Naive thymus-derived CD4-positive, alpha-beta T cell (primary cell): ENCODE measurements at regions not wholly inside any gene's neighbourhood (a gene's known extent, or its start where the extent isn't known, plus 50 kb on each side); places are given as distances from the start of the nearest gene placed in this dataset.
A peak's percentile ranks its signal among the peaks of the same experiment; 100 is the strongest.
"Not testable (repeated sequence)": the region's sequence is repeated elsewhere in the genome, so short reads cannot be mapped to it uniquely, and the experiment has no call there.

ENCODE experiments used
- ATAC-seq: fragments of 150-1000 bp; cut with Tn5 transposase; 2 replicates; pipeline ENCODE4 v1.10.0; 2021; ENCODE audit warnings: mild to moderate bottlenecking, moderate library complexity
- CTCF ChIA-PET: fragments of 350-600 bp; sonication (Branson Sonifier 250); formaldehyde crosslinking; loops from one replicate; lab custom pipeline; 2021; ENCODE audit warnings: antibody characterized with exemption; lab: Charles Lee
- POLR2A ChIA-PET: fragments of 350-600 bp; sonication (Branson Sonifier 250); formaldehyde crosslinking; loops from one replicate; lab custom pipeline; 2021; ENCODE audit warnings: antibody characterized with exemption, inconsistent platforms; lab: Charles Lee
- DNase-seq, 9 donors: peaks; one replicate each; pipeline versions ENCODE4 v3.0.0 to v3.0.0-alpha.2; 2020 to 2022; ENCODE audit warnings: mixed read lengths in 1 of 9
- H3K27ac ChIP-seq: one replicate; pipeline ENCODE4 v1.7.0; 2013; ENCODE audit warnings: mild to moderate bottlenecking, low read depth, low read length, moderate library complexity
- H3K27me3 ChIP-seq, 2 donors: one replicate each; pipeline ENCODE4 v1.7.0; 2013; ENCODE audit warnings: low read length in 2 of 2, mild to moderate bottlenecking in 2 of 2, moderate library complexity in 2 of 2; ENCODE audit not compliant: control insufficient read depth in 2 of 2, insufficient read depth in 2 of 2
- H3K36me3 ChIP-seq, 3 experiments: 1 replicate in 2 of 3; 2 replicates in 1 of 3; pipeline ENCODE4 v1.7.0; 2013; ENCODE audit warnings: low read length in 3 of 3, mild to moderate bottlenecking in 3 of 3, moderate library complexity in 1 of 3; ENCODE audit not compliant: insufficient read depth in 3 of 3, control insufficient read depth in 2 of 3
- H3K4me1 ChIP-seq, 2 donors: one replicate each; pipeline ENCODE4 v1.7.0; 2013; ENCODE audit warnings: low read length in 2 of 2, mild to moderate bottlenecking in 2 of 2, moderate library complexity in 1 of 2; ENCODE audit not compliant: control insufficient read depth in 2 of 2, insufficient read depth in 2 of 2
- H3K4me3 ChIP-seq: 2 replicates; pipeline ENCODE4 v1.7.0; 2013; ENCODE audit warnings: mild to moderate bottlenecking, low read length
- H3K9me3 ChIP-seq, 3 experiments: 1 replicate in 2 of 3; 2 replicates in 1 of 3; pipeline ENCODE4 v1.7.0; 2013; ENCODE audit warnings: low read length in 3 of 3; ENCODE audit not compliant: control insufficient read depth in 2 of 3
- H3K27ac Mint-ChIP-seq, 9 donors: one replicate each; pipeline ENCODE4 v1.8.0; 2020 to 2022; ENCODE audit warnings: mixed read lengths in 9 of 9, mild to moderate bottlenecking in 8 of 9, moderate library complexity in 5 of 9, inconsistent platforms in 2 of 9
- H3K27me3 Mint-ChIP-seq, 5 donors: one replicate each; pipeline ENCODE4 v1.8.0; 2021 to 2022; ENCODE audit warnings: mixed read lengths in 5 of 5, mild to moderate bottlenecking in 1 of 5
- H3K36me3 Mint-ChIP-seq, 5 donors: one replicate each; pipeline ENCODE4 v1.8.0; 2020 to 2022; ENCODE audit warnings: mixed read lengths in 5 of 5, mild to moderate bottlenecking in 3 of 5, inconsistent platforms in 1 of 5
- H3K4me1 Mint-ChIP-seq, 7 donors: one replicate each; pipeline ENCODE4 v1.8.0; 2020 to 2022; ENCODE audit warnings: mixed read lengths in 7 of 7, mild to moderate bottlenecking in 3 of 7, inconsistent platforms in 1 of 7
- H3K4me3 Mint-ChIP-seq, 10 donors: one replicate each; pipeline ENCODE4 v1.8.0; 2020 to 2022; ENCODE audit warnings: mild to moderate bottlenecking in 10 of 10, mixed read lengths in 10 of 10, moderate library complexity in 6 of 10, inconsistent platforms in 2 of 10
- H3K9me3 Mint-ChIP-seq, 11 donors: one replicate each; pipeline ENCODE4 v1.8.0; 2020 to 2022; ENCODE audit warnings: mixed read lengths in 11 of 11, mild to moderate bottlenecking in 4 of 11, inconsistent platforms in 1 of 11, moderate library complexity in 1 of 11
- intact Hi-C, 2 donors: fragments of 100-400 bp; cut with micrococcal nuclease; formaldehyde crosslinking; loops; one replicate each; pipeline ENCODE4 v1.15.1; 2023

- intact Hi-C loops, H3K36me3 ChIP-seq, POLR2A ChIA-PET, CTCF ChIA-PET, H3K27me3 Mint-ChIP-seq, H3K36me3 Mint-ChIP-seq, H3K9me3 Mint-ChIP-seq, H3K27me3 ChIP-seq, H3K27ac ChIP-seq, H3K4me1 ChIP-seq, H3K27ac Mint-ChIP-seq, DNase-seq, H3K9me3 ChIP-seq, H3K4me3 Mint-ChIP-seq, H3K4me3 ChIP-seq, ATAC-seq: not testable (repeated sequence)
- peaks cover under 1 to 28% (median 8%) of the 10 kb centered on the region in 7 donors for H3K4me1 Mint-ChIP-seq
These were observed 66.5 kb upstream of the MDM1 start for GRCh38 chr12:68398689-68399088.

DNA sequence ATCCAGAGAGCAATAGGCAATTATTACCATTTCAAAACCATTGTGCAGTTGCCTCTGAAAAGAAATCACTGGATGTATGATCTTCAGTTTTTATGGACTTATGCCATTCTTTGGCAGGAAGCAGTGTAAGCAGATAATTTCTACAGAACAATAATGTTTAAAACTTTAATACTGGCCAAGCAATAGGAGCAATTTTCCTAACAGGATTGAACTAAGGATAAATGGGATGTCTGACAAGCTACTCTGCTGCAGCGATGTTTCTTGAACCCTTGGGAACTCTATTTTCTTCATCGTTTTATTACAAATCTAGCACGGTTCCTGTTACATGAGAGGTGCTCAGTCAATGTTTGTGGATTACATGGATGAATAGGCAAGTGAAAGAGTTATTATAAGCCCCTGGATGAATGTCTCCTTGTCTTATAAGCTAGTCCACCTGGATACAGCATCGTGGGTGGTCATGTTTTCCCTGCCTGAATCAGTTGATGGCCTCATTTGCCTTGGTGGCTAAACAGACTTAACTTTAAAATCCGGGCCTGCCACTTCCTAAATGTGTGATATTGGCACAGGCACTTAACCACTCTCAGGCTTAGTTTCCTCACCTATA is 68.2 kb upstream of the MDM1 start:
- ChIA-PET POLR2A (interaction anchor here (0.6 to 0.8 kb wide), 3 partner anchors 19 to 212 kb away, joined by 3 to 5 read pairs (median 4); no protein-coding TSS in a partner anchor), CTCF (no interaction called here)
- H3K27ac ChIP-seq = no peak overlapping the region
- no peaks in the 10 kb centered on the region for H3K27me3 ChIP-seq
- peaks cover 0 to 7% (median 0%) of the 10 kb centered on the region in 5 donors for H3K27me3 Mint-ChIP-seq
- no peaks in the 10 kb centered on the region for H3K36me3 ChIP-seq
- H3K27ac Mint-ChIP-seq = no peak overlapping the region
- H3K4me1 Mint-ChIP-seq = peaks cover 2 to 28% (median 12%) of the 10 kb centered on the region in 7 donors
- H3K9me3 ChIP-seq = no peaks in the 10 kb centered on the region
- ATAC-seq = no peak
- no peaks in the 10 kb centered on the region for H3K4me1 ChIP-seq
- intact Hi-C loops = no loop called here
- peaks cover 0 to 6% (median 0%) of the 10 kb centered on the region in 5 donors for H3K36me3 Mint-ChIP-seq
- peaks cover 0 to 10% (median 0%) of the 10 kb centered on the region in 11 donors for H3K9me3 Mint-ChIP-seq
- H3K4me3 Mint-ChIP-seq = no peak overlapping the region
- no peak overlapping the region for H3K4me3 ChIP-seq
- DNase-seq = no peak

- Mint-ChIP-seq H3K9me3 (peaks cover 0 to 3% (median 0%) of the 10 kb centered on the region in 11 donors), H3K27me3 (peaks cover 0 to 11% (median 0%) of the 10 kb centered on the region in 5 donors), H3K36me3 (peaks cover 0 to 4% (median 0%) of the 10 kb centered on the region in 5 donors), H3K4me1 (peaks cover 15 to 42% (median 23%) of the 10 kb centered on the region in 7 donors), H3K27ac (no peak overlapping the region), H3K4me3 (no peak overlapping the region)
- Histone ChIP-seq H3K27ac (no peak overlapping the region), H3K27me3 (no peaks in the 10 kb centered on the region), H3K9me3 (no peaks in the 10 kb centered on the region), H3K36me3 (no peaks in the 10 kb centered on the region), H3K4me3 (no peak overlapping the region), H3K4me1 (no peaks in the 10 kb centered on the region)
- CTCF ChIA-PET = no interaction called here
- intact Hi-C loops = no loop called here
- DNase-seq (no peak), ATAC-seq (no peak)
- POLR2A ChIA-PET = no interaction called here
These were observed 70.3 kb upstream of the MDM1 start for GRCh38 chr12:68402422-68402821.

GRCh38 chr12:68403296-68403695 is 71.1 kb upstream of the MDM1 start:
- CTCF ChIA-PET = interaction anchor here (0.5 to 0.6 kb wide), 2 partner anchors 12 to 194 kb away, joined by 3 read pairs; no protein-coding TSS in a partner anchor
- no peak for ATAC-seq

GRCh38 chr12:68403711-68404110 is 71.5 kb upstream of the MDM1 start:
- Histone ChIP-seq H3K4me3 (no peak overlapping the region), H3K27me3 (no peaks in the 10 kb centered on the region), H3K36me3 (no peaks in the 10 kb centered on the region), H3K4me1 (no peaks in the 10 kb centered on the region), H3K27ac (no peak overlapping the region), H3K9me3 (no peaks in the 10 kb centered on the region)
- DNase-seq (no peak), ATAC-seq (no peak)
- peaks cover 15 to 38% (median 23%) of the 10 kb centered on the region in 7 donors for H3K4me1 Mint-ChIP-seq
- ChIA-PET CTCF (interaction anchor here (0.6 kb wide), 1 partner anchor 194 kb away, joined by 3 read pairs; no protein-coding TSS in a partner anchor), POLR2A (interaction anchor here (1.0 kb wide), 1 partner anchor 11 kb away, joined by 4 read pairs; no protein-coding TSS in a partner anchor)
- peaks cover 0 to 2% (median 0%) of the 10 kb centered on the region in 11 donors for H3K9me3 Mint-ChIP-seq
- H3K27me3 Mint-ChIP-seq = peaks cover 0 to 11% (median 0%) of the 10 kb centered on the region in 5 donors
- H3K4me3 Mint-ChIP-seq = no peak overlapping the region
- no peak overlapping the region for H3K27ac Mint-ChIP-seq
- H3K36me3 Mint-ChIP-seq = peaks cover 0 to 1% (median 0%) of the 10 kb centered on the region in 5 donors
- intact Hi-C loops = no loop called here

More at GRCh38 chr12:68403296-68403695, 71.1 kb upstream of the MDM1 start:
- intact Hi-C loops = no loop called here
- H3K36me3 ChIP-seq = no peaks in the 10 kb centered on the region
- H3K27ac Mint-ChIP-seq = peak overlapping the region in 1 of 9 donors; percentile 18
- H3K4me3 ChIP-seq = no peak overlapping the region
- H3K36me3 Mint-ChIP-seq = peaks cover 0 to 1% (median 0%) of the 10 kb centered on the region in 5 donors
- no peaks in the 10 kb centered on the region for H3K27me3 ChIP-seq
- H3K27ac ChIP-seq = no peak overlapping the region
- H3K27me3 Mint-ChIP-seq = peaks cover 0 to 11% (median 0%) of the 10 kb centered on the region in 5 donors
- POLR2A ChIA-PET = interaction anchor here (1.0 kb wide), 1 partner anchor 10 kb away, joined by 4 read pairs; no protein-coding TSS in a partner anchor
- peaks cover 15 to 38% (median 23%) of the 10 kb centered on the region in 7 donors for H3K4me1 Mint-ChIP-seq
- H3K4me3 Mint-ChIP-seq = no peak overlapping the region
- H3K9me3 Mint-ChIP-seq = peaks cover 0 to 2% (median 0%) of the 10 kb centered on the region in 11 donors
- no peaks in the 10 kb centered on the region for H3K9me3 ChIP-seq
- DNase-seq = no peak
- H3K4me1 ChIP-seq = no peaks in the 10 kb centered on the region

DNA sequence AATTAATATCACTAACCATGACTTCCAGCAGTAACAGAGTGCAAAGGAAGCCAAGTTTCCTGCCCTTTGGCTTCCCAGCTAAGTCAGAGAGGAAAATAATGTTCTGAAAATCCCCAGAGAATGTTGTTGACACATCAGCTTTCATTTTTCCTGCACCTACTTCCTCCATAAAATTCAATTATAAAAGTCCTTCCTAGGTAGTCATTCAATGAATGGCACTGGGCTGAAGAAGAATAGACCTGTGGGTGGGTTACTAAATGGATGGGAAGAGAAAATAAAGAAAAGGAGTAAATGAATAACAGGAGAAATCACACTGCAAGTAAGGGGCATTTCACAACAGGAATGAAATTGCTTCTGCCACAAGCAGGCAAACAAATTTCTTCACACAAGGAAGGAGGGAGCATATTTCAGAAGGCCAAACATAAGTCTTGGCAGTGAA is 73.2 kb upstream of the MDM1 start:
- ChIA-PET POLR2A (interaction anchor here (0.7 kb wide), 1 partner anchor 61 kb away, joined by 3 read pairs; no protein-coding TSS in a partner anchor), CTCF (no interaction called here)
- no peaks in the 10 kb centered on the region for H3K36me3 ChIP-seq
- no peak overlapping the region for H3K4me3 ChIP-seq
- H3K9me3 Mint-ChIP-seq = peaks cover 0 to 2% (median 0%) of the 10 kb centered on the region in 11 donors
- peaks cover 0 to 2% (median 0%) of the 10 kb centered on the region in 5 donors for H3K36me3 Mint-ChIP-seq
- H3K27me3 Mint-ChIP-seq = peaks cover 0 to 11% (median 0%) of the 10 kb centered on the region in 5 donors
- DNase-seq (no peak), ATAC-seq (no peak)
- no peak overlapping the region for H3K4me3 Mint-ChIP-seq
- H3K4me1 Mint-ChIP-seq = peaks cover 15 to 34% (median 20%) of the 10 kb centered on the region in 7 donors
- intact Hi-C loops = no loop called here
- no peak overlapping the region for H3K27ac ChIP-seq
- no peaks in the 10 kb centered on the region for H3K9me3 ChIP-seq
- H3K27me3 ChIP-seq = no peaks in the 10 kb centered on the region
- no peaks in the 10 kb centered on the region for H3K4me1 ChIP-seq
- peak overlapping the region in 1 of 9 donors; percentile 0 for H3K27ac Mint-ChIP-seq
